GM18508 (cell line): ENCODE measurements at regions not wholly inside any gene's neighbourhood (a gene's known extent, or its start where the extent isn't known, plus 50 kb on each side); places are given as distances from the start of the nearest gene placed in this dataset.

Source experiments
- ATAC-seq: cut with Tn5 transposase; IDR thresholded peaks from one replicate; pipeline ENCODE4 v1.9.1; 2021; ENCODE audit warnings: moderate number of reproducible peaks; ENCODE audit not compliant: insufficient read depth, unreplicated experiment

DNA sequence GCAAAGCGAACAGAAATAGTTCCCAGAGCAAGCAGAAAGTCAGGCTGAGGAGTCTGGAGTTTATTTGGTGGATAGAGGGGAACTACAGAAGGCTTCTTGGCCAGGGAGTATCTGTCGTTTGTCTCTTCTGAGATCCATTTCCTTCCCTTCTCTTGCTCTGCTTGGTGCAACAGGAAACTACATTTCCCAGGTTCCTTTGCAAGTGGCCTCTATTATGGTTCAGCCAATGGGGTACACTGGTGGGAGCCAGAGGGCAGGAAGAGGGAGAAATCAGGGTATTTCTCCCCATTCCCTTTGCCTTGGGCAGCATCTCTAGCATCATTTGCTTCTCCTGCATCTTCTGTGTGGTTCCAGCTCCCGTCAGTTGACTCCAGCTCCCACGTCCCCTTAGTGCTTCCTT is 142.1 kb downstream of the BCOR start:
- ATAC-seq, result no peak

DNA sequence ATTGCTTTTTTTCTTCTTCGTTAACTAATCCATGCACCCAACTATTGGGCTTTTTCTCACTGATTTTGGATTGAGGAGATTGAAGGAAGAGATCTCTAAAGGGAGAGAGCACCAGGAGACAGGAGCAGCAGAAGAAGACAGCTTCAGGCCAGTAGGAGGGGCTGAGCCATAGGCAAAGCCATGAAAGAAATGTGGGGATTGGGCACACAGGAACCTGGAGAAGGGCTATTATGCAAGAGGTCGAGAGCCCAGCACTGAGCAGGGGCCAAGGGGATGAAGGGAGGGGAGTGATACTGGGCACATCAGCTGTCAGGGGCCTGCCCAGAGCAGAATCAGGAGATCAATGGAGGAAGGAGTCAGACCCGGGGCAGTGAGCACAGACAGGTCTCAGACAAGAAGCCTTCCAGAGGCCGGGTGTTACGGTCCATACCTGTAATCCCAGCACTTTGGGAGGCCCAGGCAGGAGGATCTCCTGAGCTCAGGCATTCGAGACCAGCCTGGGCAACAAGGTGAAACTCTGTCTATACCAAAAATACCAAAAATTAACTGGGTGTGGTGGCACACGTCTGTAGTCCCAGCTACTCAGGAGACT is 140.9 kb downstream of the BCOR start:
- no peak for ATAC-seq

DNA sequence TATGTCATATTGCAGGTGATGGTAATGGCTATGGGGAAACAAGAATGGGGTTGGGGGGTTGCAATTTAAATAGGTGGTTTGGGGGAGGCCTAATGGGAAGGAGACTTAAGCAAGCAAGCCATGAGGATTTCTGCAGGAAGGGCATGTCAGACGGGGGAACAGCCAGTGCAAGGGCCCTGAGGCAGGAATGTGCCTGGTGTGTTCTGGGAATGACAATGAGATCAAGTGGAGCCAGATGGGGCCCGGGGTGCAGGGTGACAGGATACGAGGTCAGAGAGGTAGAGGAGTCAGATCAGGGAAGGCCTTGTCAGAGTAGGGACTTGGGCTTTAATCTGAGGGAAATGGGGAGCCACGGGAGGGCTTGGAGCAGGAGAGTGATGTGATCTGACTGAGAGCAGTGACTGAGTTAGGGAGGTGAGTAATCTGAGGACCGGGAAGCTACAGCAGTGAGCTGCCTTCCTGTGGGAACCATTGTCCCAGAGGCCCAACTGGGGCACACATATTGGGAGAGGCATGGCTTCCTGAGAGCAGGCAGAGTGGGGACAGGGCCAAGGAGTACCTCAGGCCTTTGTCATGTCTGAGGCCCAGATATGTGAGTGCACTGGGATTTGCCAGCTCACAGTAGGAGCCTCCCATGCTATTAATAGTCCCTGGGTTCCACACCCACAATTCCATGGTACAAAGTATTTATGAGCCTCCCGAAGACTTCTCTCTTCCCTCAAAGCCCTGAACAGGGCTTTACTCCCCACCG is 139.8 kb downstream of the BCOR start:
- ATAC-seq, result no peak

DNA sequence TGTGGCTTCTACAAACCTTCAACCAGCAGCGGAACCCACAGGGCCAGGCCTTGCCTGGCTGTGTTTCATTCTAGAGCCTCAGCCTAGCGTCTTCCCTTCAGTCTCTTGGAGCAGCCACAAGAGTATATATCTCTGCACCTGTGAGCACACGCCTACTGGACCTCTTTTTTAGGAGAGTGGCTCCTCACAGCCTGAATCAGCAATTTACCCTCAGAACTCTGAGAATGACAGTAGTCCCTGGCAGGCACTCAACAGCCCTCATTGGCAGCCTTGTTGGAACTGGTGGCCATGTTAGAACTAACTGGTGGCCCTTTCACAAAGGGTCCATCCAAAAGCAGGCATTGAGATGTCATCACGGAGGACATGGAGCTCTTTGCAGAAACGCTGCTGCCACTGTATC is 138.9 kb downstream of the BCOR start:
- no peak for ATAC-seq

DNA sequence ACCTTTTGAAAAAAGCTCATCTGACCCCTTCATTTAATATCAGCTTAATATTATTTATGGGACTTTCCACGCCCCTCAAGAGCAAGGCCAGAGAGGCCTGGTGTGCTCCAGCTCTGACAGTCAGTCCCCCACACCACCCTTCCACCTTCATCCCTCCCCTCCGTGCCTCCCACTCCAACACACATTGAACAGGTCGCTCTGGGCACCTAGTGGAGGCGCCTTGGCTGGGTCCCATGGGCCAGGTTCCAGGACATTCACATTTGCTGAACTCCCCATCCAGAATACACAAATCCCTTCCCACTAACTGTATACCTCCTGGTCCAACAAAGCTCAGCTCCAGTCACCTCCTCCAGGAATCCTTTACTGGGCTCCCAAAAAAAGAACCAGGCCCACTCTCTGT is 137.5 kb downstream of the BCOR start:
- no peak for ATAC-seq

DNA sequence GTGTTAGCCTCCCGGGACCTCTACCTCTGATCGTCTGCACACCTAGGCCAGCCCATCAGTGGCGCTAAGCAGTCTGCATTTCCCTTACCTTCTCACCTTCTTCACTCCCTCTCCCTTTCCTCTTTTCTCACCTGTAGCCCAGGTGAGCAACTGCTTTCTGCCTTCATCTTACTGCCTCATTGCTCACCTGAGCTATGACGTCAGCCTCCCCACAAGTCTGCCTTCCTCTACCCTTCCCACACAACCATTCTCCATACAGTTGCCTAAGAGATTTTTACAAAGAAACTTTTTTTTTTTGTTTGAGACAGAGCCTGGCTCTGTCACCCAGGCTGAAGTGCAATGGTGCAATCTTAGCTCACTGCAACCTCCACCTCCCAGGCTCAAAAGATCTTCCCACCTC is 136.3 kb downstream of the BCOR start:
- ATAC-seq, result no peak

DNA sequence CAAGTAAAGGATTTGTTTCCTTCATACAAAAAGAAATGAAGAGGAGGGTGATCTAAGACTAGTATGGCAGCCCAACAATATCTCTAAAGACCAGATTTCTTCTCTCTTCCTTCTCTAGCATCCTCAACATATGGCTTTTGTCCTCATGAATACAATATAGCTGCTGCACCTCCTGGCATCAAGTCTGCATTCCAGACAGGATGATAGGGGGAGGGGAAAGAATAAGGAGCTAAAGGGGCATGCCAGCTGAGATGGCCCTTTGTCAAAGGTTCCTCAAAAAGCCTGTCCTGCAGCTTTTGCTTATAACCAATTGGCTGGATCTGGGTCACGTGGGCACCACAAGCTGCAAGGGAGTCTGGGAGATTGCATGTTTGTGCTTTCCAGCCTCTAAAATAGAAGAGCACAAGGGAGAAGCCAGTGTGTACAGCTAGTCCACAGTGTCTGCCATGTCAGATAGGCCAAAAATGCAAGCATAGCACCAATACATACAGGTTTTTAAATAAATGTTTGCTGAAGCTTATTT is 132.6 kb downstream of the BCOR start:
- ATAC-seq, result no peak

DNA sequence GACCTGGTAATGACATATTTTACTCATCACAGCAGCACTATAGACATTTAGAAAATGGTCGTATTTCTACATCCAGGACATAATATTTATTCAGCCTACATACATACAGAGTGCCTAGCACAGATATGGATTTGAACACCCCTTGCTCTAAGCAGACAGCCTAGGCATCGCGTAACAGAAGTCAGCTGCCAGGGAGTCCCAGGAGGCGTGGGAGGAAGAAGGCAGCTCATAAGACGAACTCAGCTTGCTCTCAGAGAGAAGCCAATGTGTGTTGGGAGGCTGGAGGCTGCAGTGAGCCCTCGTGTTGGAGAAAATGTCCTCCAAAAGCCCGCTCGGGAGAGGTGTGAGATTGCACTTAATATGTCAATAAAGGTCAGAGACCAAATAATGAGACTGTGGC is 131.6 kb downstream of the BCOR start:
- ATAC-seq, result no peak

DNA sequence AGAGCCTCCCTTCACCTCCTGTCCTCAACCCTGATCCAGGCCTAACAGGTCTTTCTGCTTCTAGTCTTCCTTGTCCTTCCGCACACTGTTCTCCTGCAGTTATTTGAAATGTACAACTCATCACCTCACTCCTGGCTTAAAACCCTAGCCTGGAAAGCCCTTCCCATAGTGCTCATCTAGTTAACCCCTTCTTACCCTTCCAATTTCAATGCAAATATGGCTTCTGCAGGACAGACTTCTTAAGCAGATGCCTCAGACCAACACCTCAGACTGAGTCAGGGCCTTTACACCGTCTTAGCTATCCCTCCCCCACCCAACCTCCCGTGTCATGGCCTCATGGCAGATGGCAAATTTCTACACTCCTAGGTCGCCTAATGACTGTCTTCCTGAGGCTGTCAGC is 130.4 kb downstream of the BCOR start:
- ATAC-seq, result no peak

DNA sequence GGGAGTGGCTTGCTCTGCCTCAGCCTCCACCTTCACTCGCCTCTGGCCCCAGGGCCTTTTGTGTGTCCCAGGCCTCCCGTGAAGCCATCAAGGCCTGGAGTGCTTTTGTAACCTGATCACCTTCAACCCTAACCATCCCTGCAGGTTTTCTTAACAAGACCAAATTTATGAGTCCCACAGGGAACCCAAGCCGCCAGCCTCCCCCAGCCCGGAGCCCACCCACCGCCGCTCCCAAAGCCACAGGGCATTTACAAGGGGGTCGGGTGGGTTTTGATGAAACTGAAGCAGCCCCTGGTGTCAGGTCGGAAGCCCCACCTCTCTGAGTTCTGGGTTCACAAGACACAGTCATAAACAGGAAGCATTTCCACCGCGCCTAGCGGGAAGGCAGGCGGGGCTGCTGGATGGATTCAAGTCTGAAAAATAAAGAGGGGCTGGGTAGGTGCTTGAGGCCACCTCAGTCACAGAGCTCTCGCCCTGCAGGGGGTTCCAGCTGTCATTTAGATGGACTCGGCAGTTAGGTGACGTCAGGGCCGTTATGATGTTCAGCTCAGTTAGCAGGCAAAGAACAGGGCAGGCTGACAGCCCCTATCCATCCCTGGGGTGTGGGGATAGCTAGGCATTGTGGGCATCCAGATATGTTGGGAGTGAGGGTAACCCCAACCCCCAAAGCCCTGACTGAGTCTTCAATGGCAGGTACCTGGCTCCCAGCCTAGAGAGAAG is 128.5 kb downstream of the BCOR start:
- no peak for ATAC-seq

DNA sequence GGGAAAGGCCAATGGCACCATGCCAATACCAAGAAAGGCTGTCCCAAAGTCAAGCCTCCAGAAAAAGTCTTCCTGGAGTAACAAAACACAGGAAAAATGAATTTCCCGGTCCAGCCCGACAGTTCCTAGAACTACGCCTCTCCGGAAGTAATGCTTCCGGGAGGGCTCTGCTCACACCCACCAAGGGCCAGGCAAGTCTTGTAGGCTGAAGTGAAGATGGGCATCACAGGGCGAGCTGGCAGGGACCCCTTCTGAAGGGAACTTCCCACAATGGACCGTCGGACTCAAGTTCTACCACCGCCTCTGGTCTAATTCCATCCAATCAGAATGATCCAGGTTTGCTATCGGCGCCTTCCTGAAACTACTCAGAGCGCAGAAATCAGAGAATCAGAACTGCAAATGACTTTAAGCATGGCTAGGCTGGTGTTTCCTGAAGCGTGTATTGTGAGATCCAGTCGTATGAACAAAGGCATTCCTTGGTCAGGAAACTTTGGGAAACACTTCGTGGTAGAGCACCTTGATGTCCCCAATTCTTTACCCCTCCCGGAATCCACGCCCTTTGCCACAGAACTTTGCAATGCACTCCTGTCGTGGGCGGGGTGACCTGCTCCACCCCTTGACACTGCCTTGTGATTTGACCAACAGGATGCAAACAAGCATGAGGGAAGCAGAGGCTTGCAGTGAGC is 127.8 kb downstream of the BCOR start:
- no peak for ATAC-seq

DNA sequence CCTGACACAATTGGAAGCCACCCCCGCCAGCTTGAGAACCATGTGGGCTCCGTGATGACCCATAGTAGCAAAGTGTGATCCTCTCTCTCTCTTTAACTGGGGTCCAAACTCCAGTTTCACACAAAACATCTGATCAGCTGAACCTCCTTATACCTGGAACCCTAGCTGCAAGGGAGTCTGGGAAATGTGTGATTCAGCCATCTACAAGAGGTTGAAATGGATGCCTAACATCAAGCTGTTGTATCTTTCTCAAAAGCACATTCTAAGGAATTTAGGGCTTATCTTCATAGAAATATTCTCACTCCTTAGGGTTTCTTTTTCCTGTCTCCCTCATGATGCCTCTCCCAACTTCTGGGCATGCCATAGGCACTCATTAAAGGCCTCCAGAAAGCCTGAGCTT is 126.0 kb downstream of the BCOR start:
- ATAC-seq, result no peak

DNA sequence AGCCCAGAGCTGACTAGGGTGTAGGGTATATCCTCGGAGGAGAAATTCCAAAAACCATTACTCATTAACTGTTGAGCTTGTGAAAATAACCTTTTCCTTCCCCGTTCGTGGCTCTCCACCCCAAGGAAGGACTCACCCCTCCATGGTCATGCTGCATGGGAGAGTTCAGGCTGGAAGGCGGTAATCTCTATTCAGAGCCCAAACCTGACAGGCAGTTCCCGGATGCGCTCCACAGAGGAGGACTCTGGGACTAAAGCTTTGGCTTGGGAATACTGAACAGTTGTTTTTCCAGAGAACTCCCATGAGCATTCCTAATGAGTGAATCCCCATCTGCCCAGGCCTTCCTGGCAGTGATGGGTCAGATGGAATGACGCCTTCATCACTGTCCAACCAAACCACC is 125.4 kb downstream of the BCOR start:
- ATAC-seq, result no peak

DNA sequence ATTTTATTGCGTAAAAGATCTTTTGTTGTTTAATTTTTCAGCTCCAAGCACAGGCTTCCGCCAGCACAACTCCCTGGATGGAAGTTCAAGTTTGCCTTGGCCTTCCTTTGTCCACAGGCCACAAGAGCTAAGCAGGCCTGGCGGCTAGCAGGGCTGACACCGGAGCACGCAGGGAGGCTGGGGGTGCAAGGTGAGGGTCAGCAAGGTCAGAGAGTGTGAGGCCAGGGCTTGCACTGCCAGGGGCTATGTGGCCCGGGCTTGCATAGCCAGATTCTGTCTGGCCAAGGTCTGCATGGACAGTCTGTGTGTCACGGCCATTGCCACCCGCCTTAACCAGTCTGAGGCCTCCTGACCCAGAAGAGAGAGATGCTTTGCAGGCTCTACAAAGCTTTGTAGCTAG is 123.9 kb downstream of the BCOR start:
- ATAC-seq, result no peak

DNA sequence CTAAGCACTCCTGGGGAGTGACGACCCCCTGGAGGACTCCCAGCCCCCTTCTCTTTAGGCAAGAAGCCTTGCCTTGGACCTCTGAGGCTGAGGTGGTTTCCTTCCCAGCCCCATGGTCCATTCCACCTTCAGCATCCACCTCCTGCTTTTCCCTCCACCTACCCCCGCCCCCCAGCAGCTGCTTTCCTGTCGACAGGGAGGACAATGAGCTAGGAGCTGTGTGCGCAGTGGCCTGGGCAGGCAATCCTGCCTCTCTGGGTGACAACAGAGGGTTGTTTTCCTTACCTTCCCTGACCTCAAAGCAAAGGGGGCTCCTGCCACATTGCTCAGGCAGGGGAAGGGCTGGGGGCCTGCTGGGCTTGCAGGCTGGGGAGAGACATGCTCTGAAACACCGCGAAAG is 123.5 kb downstream of the BCOR start:
- ATAC-seq, result no peak

DNA sequence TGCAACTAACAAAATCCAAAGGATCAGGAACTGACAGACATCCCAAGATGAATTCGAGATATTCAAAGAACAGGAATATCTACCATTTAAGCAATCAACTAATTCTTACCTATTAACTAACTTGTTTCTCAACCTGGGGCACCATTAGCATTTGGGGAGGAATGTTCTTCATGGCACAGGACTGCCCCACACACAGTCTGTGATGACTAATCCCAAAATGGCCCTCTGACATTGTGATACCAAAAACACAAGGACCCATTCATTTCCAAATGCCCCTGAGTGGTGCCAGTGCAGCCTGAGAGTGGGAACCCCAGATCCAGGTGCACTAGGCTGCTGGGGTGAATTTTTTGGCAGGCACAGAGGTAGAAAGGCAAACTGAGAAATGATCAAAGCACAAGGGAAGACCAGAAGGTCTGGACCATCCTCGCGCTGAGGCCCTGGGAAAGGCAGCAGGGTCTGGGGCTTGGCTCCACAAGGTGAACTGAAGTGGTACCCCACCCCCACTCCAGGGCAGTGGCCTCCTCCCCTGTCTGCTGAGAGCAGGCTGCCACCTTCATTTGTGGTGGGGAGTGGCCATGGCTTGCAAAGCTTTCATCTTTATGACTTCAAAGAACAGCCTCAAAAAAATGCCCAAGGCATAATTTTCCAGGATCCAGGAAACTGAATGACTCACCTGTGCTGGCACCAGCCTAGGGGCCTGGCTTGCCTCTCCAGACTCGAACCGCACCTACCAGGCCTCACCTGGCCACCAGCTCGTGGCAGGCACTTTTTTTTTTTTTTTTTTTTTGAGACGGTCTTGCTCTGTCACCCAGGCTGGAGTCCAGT is 122.4 kb downstream of the BCOR start:
- no peak for ATAC-seq

DNA sequence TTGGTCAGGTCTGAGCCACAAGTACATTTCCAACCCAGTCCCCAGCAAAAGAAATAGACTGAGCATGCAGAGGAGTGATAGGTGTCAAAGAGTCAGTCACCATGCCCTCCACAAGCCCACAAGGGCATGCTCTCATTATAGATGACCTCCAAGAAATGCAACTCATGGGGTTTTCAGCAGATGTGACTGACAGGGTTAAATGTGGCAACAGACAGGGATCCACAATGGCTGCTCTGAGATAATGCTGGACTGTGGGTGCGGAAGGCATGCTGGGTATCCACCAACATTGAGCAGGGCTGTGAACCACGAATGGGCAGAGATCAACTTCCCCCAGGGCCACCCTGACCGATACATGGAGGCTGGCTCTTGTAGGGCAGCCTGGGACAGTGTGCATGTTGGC is 115.8 kb downstream of the BCOR start:
- no peak for ATAC-seq

DNA sequence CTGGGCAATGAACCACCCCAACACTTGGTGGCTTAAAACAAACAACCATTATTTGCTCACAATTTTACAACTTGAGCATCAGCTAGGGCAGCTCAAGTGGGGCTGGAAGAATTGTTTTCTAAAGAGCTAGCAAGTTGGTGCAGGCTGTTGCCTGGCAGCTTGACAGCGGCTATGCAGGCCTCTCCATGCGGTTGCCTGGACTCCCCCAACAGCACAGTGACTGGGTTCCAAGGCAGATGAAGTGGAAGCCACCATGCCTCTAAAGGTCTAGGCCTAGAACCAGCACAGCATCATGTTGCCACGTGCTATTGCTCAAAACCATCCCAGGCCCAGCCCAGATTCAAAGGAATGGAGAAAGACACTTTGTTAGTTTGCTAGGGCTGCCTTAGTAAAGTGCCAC is 114.8 kb downstream of the BCOR start:
- no peak for ATAC-seq

DNA sequence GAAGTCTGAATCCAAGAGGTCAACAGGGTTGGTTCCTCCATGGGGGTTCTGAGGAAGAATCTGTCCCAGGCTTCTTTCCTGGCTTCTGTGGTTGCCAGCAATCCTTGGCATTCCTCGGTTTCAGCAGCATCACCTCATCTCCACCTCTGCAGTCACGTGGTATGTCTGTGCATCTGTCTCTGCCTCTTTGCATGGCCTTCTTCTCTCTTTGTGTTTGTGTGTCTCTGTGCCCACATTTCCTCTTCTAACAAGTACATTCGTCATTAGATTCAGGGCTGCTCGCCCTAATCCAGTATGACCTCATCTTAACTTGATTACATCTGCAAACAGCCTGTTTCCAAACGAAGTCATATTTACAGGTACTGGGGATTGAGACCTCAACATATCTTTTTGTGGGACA is 114.0 kb downstream of the BCOR start:
- ATAC-seq, result no peak
